H9 (cell line): ENCODE measurements at regions not wholly inside any gene's neighbourhood (a gene's known extent, or its start where the extent isn't known, plus 50 kb on each side); places are given as distances from the start of the nearest gene placed in this dataset.
A peak's percentile ranks its signal among the peaks of the same experiment; 100 is the strongest.

ENCODE experiments used
- DNase-seq: peaks from one replicate; pipeline ENCODE4 v3.0.0-alpha.2; 2017
- H2AFZ ChIP-seq: one replicate; pipeline ENCODE4 v1.6.1; 2013; ENCODE audit warnings: mild to moderate bottlenecking, low read length, control low read depth, moderate library complexity
- H2AK5ac ChIP-seq: 2 replicates; pipeline ENCODE4 v1.6.1; 2013; ENCODE audit warnings: low read length, control low read depth, mixed read lengths; ENCODE audit not compliant: insufficient read length
- H2BK120ac ChIP-seq: one replicate; pipeline ENCODE4 v1.6.1; 2013; ENCODE audit warnings: low read depth, mild to moderate bottlenecking, low read length, control low read depth, inconsistent platforms; ENCODE audit not compliant: poor library complexity, severe bottlenecking
- H2BK12ac ChIP-seq: 2 replicates; pipeline ENCODE4 v1.6.1; 2013; ENCODE audit warnings: low read length, control low read depth, mixed read lengths, low read depth; ENCODE audit not compliant: insufficient read length
- H2BK15ac ChIP-seq: 2 replicates; pipeline ENCODE4 v1.6.1; 2013; ENCODE audit warnings: low read depth, low read length, control low read depth
- H2BK20ac ChIP-seq: one replicate; pipeline ENCODE4 v1.6.1; 2013; ENCODE audit warnings: low read depth, mild to moderate bottlenecking, low read length, control low read depth, inconsistent platforms; ENCODE audit not compliant: poor library complexity, severe bottlenecking
- H2BK5ac ChIP-seq: 2 replicates; pipeline ENCODE4 v1.6.1; 2013; ENCODE audit warnings: low read length, control low read depth, mixed read lengths; ENCODE audit not compliant: insufficient read length
- H3K14ac ChIP-seq: 2 replicates; pipeline ENCODE4 v1.6.1; 2013; ENCODE audit warnings: low read length, control low read depth; ENCODE audit not compliant: insufficient read depth
- H3K18ac ChIP-seq: 2 replicates; pipeline ENCODE4 v1.6.1; 2013; ENCODE audit warnings: low read depth, mild to moderate bottlenecking, mixed read lengths, low read length, control low read depth; ENCODE audit not compliant: insufficient read length
- H3K23ac ChIP-seq: 2 replicates; pipeline ENCODE4 v1.6.1; 2013; ENCODE audit warnings: low read length, control low read depth, mixed read lengths, low read depth; ENCODE audit not compliant: insufficient read length
- H3K23me2 ChIP-seq: 2 replicates; pipeline ENCODE4 v1.6.1; 2013; ENCODE audit warnings: low read depth, mild to moderate bottlenecking, mixed read lengths, low read length, control low read depth; ENCODE audit not compliant: insufficient read length, poor library complexity, severe bottlenecking
- H3K27ac ChIP-seq: 2 replicates; pipeline ENCODE4 v1.5.1; 2013; ENCODE audit warnings: low read length, control low read depth, mixed read lengths, low read depth; ENCODE audit not compliant: insufficient read length
- H3K27me3 ChIP-seq: 2 replicates; pipeline ENCODE4 v1.6.1; 2013; ENCODE audit warnings: low read length, control low read depth, inconsistent platforms; ENCODE audit not compliant: insufficient read depth
- H3K4ac ChIP-seq: 2 replicates; pipeline ENCODE4 v1.6.1; 2013; ENCODE audit warnings: low read depth, mild to moderate bottlenecking, control low read depth, inconsistent platforms, low read length, moderate library complexity
- H3K4me1 ChIP-seq: 2 replicates; pipeline ENCODE4 v1.6.1; 2013; ENCODE audit warnings: low read length, control low read depth, inconsistent platforms; ENCODE audit not compliant: insufficient read depth
- H3K4me2 ChIP-seq: 2 replicates; pipeline ENCODE4 v1.6.1; 2013; ENCODE audit warnings: low read length, control low read depth, mixed read lengths; ENCODE audit not compliant: insufficient read length, insufficient read depth
- H3K56ac ChIP-seq: 2 replicates; pipeline ENCODE4 v1.6.1; 2013; ENCODE audit warnings: low read depth, mild to moderate bottlenecking, mixed read lengths, low read length, control low read depth; ENCODE audit not compliant: insufficient read length
- H3K79me1 ChIP-seq: 2 replicates; pipeline ENCODE4 v1.6.1; 2013; ENCODE audit warnings: low read depth, mild to moderate bottlenecking, moderate library complexity, low read length, control low read depth, inconsistent platforms; ENCODE audit not compliant: insufficient read depth, poor library complexity, severe bottlenecking
- H3K79me2 ChIP-seq: 2 replicates; pipeline ENCODE4 v1.6.1; 2013; ENCODE audit warnings: low read length, control low read depth, inconsistent platforms; ENCODE audit not compliant: insufficient read depth
- H3K9ac ChIP-seq: 2 replicates; pipeline ENCODE4 v1.6.1; 2013; ENCODE audit warnings: low read length, control low read depth, mixed read lengths; ENCODE audit not compliant: insufficient read length; ENCODE audit errors: extremely low read depth
- H3K9me3 ChIP-seq: one replicate; pipeline ENCODE4 v1.6.1; 2013; ENCODE audit warnings: low read depth, low read length, inconsistent platforms; ENCODE audit not compliant: control insufficient read depth
- H3T11ph ChIP-seq: one replicate; pipeline ENCODE4 v1.6.1; 2013; ENCODE audit warnings: mild to moderate bottlenecking, low read length, control low read depth, inconsistent platforms
- H4K20me1 ChIP-seq: one replicate; pipeline ENCODE4 v1.6.1; 2013; ENCODE audit not compliant: control insufficient read depth, insufficient read length, insufficient read depth
- H4K5ac ChIP-seq: 2 replicates; pipeline ENCODE4 v1.6.1; 2013; ENCODE audit warnings: low read depth, mild to moderate bottlenecking, mixed read lengths, low read length, control low read depth; ENCODE audit not compliant: insufficient read length
- H4K8ac ChIP-seq: replicated peaks from 2 replicates; pipeline ENCODE4 v1.6.1; 2013; ENCODE audit warnings: low read length, control low read depth, mixed read lengths, low read depth; ENCODE audit not compliant: insufficient read length
- H4K91ac ChIP-seq: 2 replicates; pipeline ENCODE4 v1.6.1; 2013; ENCODE audit warnings: low read depth, mild to moderate bottlenecking, moderate library complexity, mixed read lengths, low read length, control low read depth; ENCODE audit not compliant: insufficient read length
- H3K27ac Mint-ChIP-seq, 3 experiments: 2 replicates in 2 of 3; 3 replicates in 1 of 3; pipeline ENCODE4 v1.8.0; 2020 to 2021; ENCODE audit warnings: mixed read lengths in 3 of 3, mild to moderate bottlenecking in 1 of 3, moderate library complexity in 1 of 3
- H3K27me3 Mint-ChIP-seq: 2 replicates; pipeline ENCODE4 v1.8.0; 2021; ENCODE audit warnings: low read depth, mild to moderate bottlenecking, moderate library complexity, mixed read lengths
- H3K36me3 Mint-ChIP-seq, 3 experiments: 2 replicates in 2 of 3; 3 replicates in 1 of 3; pipeline ENCODE4 v1.8.0; 2020 to 2021; ENCODE audit warnings: low read depth in 3 of 3, mixed read lengths in 3 of 3; ENCODE audit not compliant: insufficient read depth in 1 of 3
- H3K4me1 Mint-ChIP-seq, 2 experiments: 2 replicates each; pipeline ENCODE4 v1.8.0; 2020; ENCODE audit warnings: mixed read lengths in 2 of 2
- H3K4me3 Mint-ChIP-seq, 2 experiments: 2 replicates in 1 of 2; 3 replicates in 1 of 2; pipeline ENCODE4 v1.8.0; 2020 to 2021; ENCODE audit warnings: mild to moderate bottlenecking in 2 of 2, mixed read lengths in 2 of 2, moderate library complexity in 1 of 2
- H3K9me3 Mint-ChIP-seq, 2 experiments: 2 replicates in 1 of 2; 3 replicates in 1 of 2; pipeline ENCODE4 v1.8.0; 2020; ENCODE audit warnings: mild to moderate bottlenecking in 2 of 2, mixed read lengths in 2 of 2, moderate library complexity in 1 of 2
- WGBS: extraction: QIAGEN DNeasy Blood & Tissue Kit; methylation state at CpG from one replicate; pipeline ENCODE4 v1.1.7; 2013; ENCODE audit warnings: missing lambda C conversion rate, low lambda C conversion rate, mixed read lengths; ENCODE audit not compliant: insufficient read length; ENCODE audit errors: extremely low coverage; 5-methylcytosine and 5-hydroxymethylcytosine counted together
- TF ChIP-seq, protein P1 (sequence below): fragments of 200-600 bp; sonication (generic); conservative IDR thresholded peaks from 3 replicates; pipeline ENCODE4 v1.8.0; 2021; ENCODE audit warnings: antibody characterized with exemption, mild to moderate bottlenecking

DNA sequence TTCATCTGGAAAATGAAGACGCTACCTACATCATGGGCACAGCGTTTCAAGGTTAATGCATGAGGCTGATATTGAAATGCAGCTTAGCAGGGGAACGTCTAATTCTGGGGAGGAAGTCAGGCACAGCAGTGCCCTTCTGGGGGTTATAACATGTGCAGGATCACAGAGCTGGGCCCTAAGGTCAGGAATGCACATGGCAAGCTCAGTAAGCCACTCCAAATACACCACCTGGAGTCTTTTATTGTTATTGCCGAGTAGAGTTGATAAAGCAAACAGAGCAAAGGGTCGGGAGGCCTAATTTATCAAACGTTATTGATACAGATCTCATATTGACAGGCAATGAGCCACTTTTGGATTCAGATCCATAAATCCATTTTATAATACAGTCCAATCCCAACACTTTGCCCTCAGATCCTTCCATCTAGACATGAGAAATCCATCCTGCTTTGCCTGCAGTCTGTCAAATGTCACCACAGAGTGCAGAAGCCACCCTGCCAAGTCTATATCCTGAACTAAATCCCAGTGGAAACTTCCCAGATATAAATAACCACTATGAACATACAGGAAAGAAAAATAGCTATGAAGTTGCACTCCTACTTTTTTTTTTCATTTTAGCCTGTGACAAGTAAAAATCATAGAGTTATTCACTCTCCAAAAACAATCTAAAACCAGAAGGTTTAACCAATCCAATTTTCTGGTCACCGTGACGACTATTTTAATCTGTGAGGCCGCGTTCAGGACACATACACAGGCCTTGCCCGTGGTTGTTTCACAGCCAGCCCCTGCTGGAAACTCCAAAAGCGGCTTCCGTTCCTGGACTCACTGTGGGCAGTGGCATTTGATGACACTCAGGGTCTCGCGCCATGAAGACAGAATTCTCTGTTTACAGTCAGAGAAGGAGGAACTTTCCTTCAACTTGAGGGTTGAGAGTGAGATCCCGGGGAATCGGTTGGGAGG is 335.4 kb downstream of the DHX15 start:
- Histone ChIP-seq H4K20me1 (no peaks in the 10 kb centered on the region), H4K8ac (no peak overlapping the region), H3K9me3 (no peaks in the 10 kb centered on the region), H3K23ac (no peak overlapping the region), H3T11ph (no peak overlapping the region), H3K27ac (no peak overlapping the region), H3K79me1 (no peaks in the 10 kb centered on the region), H2BK120ac (no peak overlapping the region), H3K14ac (no peak overlapping the region), H3K4ac (no peak overlapping the region), H4K5ac (no peak overlapping the region), H3K23me2 (no peaks in the 10 kb centered on the region), H2BK15ac (no peak overlapping the region), H3K4me2 (no peak overlapping the region), H2BK5ac (no peak overlapping the region), H4K91ac (no peak overlapping the region), H2AK5ac (no peak overlapping the region), H2AFZ (no peak overlapping the region), H3K18ac (no peak overlapping the region), H3K9ac (no peak overlapping the region), H3K56ac (no peak overlapping the region), H3K4me1 (peaks cover 6% of the 10 kb centered on the region; the same call in 1 of the 2 replicates), H2BK12ac (no peak overlapping the region), H3K79me2 (no peaks in the 10 kb centered on the region), H2BK20ac (no peak overlapping the region), H3K27me3 (no peaks in the 10 kb centered on the region)
- Mint-ChIP-seq H3K27me3 (no peaks in the 10 kb centered on the region; the same call in 1 of the 2 replicates), H3K9me3 (no peaks in the 10 kb centered on the region), H3K4me1 (peaks cover 21 to 25% of the 10 kb centered on the region in 2 experiments), H3K4me3 (no peak overlapping the region), H3K36me3 (no peaks in the 10 kb centered on the region), H3K27ac (peak overlapping the region in 1 of 3 experiments; percentile 65; a peak in 2 of 7 replicates)
- DNase-seq = no peak
- TF ChIP-seq, protein P1, sequence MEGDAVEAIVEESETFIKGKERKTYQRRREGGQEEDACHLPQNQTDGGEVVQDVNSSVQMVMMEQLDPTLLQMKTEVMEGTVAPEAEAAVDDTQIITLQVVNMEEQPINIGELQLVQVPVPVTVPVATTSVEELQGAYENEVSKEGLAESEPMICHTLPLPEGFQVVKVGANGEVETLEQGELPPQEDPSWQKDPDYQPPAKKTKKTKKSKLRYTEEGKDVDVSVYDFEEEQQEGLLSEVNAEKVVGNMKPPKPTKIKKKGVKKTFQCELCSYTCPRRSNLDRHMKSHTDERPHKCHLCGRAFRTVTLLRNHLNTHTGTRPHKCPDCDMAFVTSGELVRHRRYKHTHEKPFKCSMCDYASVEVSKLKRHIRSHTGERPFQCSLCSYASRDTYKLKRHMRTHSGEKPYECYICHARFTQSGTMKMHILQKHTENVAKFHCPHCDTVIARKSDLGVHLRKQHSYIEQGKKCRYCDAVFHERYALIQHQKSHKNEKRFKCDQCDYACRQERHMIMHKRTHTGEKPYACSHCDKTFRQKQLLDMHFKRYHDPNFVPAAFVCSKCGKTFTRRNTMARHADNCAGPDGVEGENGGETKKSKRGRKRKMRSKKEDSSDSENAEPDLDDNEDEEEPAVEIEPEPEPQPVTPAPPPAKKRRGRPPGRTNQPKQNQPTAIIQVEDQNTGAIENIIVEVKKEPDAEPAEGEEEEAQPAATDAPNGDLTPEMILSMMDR = no peak
- no CpG with 5 or more reads among the region's 17 CpGs for WGBS
